ENCODE measurements at regions not wholly inside any gene's neighbourhood (a gene's known extent, or its start where the extent isn't known, plus 50 kb on each side); places are given as distances from the start of the nearest gene placed in this dataset.

DNA sequence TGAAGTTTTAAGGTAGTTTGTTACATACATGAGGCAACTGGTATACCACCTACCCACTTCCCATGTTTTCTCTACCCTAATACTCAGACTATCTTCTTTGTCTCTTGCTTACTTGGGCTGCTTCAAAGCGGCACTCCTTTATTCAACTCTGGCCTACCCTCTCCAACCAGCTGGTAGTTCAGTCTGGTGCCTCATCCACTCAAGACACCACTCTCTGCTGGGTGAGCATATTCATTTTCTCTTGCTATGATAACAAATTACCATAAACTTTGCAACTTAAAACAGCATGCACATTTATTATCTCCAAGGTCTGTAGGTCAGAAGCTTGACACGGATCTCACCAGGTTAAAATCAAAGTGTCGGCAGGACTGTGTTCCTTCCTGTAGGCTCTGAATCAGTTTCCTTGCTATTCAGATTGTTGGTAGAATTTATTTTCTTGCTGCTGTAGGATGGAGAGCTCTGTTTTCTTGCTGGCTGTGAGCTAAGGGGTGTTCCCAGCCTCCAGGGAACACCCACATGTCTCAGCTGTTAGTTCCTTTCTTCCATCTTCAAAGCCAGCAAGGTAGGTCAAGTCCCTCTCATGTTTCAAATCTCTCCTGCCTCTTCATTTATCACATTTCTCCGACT lies 666.0 kb downstream of the DIAPH3 start:
- no peak for DNase-seq
- no peaks in the 10 kb centered on the region for H3K4me1 ChIP-seq (ENCODE audit: insufficient read depth)
- intact Hi-C loops (cut with DNase I): no loop called here
- no peak overlapping the region for H3K4me3 ChIP-seq
- no peak overlapping the region for H3K27ac ChIP-seq
- no peaks in the 10 kb centered on the region for H3K9me3 ChIP-seq
- no peaks in the 10 kb centered on the region for H3K36me3 ChIP-seq
- TF ChIP-seq EP300 (IDR thresholded peaks at IDR 0.05): no peak
- TF ChIP-seq POLR2A (IDR thresholded peaks at IDR 0.05): no peak
- TF ChIP-seq, protein P1, sequence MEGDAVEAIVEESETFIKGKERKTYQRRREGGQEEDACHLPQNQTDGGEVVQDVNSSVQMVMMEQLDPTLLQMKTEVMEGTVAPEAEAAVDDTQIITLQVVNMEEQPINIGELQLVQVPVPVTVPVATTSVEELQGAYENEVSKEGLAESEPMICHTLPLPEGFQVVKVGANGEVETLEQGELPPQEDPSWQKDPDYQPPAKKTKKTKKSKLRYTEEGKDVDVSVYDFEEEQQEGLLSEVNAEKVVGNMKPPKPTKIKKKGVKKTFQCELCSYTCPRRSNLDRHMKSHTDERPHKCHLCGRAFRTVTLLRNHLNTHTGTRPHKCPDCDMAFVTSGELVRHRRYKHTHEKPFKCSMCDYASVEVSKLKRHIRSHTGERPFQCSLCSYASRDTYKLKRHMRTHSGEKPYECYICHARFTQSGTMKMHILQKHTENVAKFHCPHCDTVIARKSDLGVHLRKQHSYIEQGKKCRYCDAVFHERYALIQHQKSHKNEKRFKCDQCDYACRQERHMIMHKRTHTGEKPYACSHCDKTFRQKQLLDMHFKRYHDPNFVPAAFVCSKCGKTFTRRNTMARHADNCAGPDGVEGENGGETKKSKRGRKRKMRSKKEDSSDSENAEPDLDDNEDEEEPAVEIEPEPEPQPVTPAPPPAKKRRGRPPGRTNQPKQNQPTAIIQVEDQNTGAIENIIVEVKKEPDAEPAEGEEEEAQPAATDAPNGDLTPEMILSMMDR (IDR thresholded peaks at IDR 0.05): no peak
- H3K27me3 ChIP-seq: no peaks in the 10 kb centered on the region
- 89 to 92% (median 91%) methylated on average over 4 of the region's 4 CpGs for WGBS, 3 donors

DNA sequence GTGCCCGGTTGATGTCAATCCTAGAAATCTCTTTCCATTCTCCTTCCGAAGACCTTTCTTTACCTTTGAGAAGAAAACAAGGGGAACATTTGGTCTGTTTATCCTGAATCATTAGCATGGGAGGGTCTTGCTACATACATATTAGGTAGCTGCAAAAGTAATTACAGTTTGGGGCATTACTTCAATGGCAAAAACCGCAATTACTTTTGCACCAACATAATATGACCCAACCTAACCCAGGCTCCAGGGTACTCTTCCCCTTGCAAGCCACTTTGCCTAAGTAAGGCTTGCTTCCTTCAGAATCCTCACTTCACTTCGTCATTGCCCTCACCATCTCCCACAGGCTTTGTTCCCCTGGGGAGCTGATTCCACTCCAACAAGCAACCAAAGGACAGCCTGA lies 662.7 kb downstream of the DIAPH3 start:
- Histone ChIP-seq H3K4me1 (ENCODE audit: insufficient read depth) (no peaks in the 10 kb centered on the region), H3K27me3 (no peaks in the 10 kb centered on the region), H3K4me3 (no peak overlapping the region), H3K36me3 (no peaks in the 10 kb centered on the region), H3K9me3 (no peaks in the 10 kb centered on the region), H3K27ac (no peak overlapping the region)
- TF ChIP-seq EP300 (IDR thresholded peaks at IDR 0.05) (no peak), POLR2A (IDR thresholded peaks at IDR 0.05) (no peak)
- TF ChIP-seq, protein P1 (IDR thresholded peaks at IDR 0.05): no peak
- WGBS, 3 donors: 92 to 93% (median 93%) methylated on average over 4 of the region's 4 CpGs
- intact Hi-C loops (cut with DNase I): no loop called here
- no peak for DNase-seq

DNA sequence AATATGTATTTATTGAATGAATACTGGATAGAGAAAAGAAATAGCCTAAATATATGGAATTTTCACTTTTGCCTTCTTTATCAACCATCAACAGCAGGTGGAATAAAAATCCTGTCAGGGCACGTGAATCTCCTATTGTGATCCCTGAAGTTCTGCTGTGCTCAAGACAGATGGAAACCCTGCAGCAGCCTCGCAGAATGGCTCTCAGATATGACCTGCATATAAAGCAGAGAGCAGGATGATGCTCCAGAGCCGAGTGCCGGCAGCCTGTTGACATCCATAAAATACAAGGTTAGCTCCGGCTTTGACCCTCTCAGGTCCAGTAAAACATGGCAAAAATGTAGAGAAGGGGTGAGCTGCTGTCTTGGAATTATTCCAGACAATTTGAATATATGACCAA lies 659.3 kb downstream of the DIAPH3 start:
- intact Hi-C loops (cut with DNase I): no loop called here
- no peak for DNase-seq
- H3K4me3 ChIP-seq: no peak overlapping the region
- no peak for TF ChIP-seq EP300 (IDR thresholded peaks at IDR 0.05)
- TF ChIP-seq, protein P1 (IDR thresholded peaks at IDR 0.05): no peak
- no peak for TF ChIP-seq POLR2A (IDR thresholded peaks at IDR 0.05)
- WGBS, 3 donors: 45 to 67% (median 59%) methylated on average over 5 of the region's 5 CpGs
- no peaks in the 10 kb centered on the region for H3K4me1 ChIP-seq (ENCODE audit: insufficient read depth)
- no peak overlapping the region for H3K27ac ChIP-seq
- no peaks in the 10 kb centered on the region for H3K27me3 ChIP-seq
- no peaks in the 10 kb centered on the region for H3K36me3 ChIP-seq
- H3K9me3 ChIP-seq: no peaks in the 10 kb centered on the region

DNA sequence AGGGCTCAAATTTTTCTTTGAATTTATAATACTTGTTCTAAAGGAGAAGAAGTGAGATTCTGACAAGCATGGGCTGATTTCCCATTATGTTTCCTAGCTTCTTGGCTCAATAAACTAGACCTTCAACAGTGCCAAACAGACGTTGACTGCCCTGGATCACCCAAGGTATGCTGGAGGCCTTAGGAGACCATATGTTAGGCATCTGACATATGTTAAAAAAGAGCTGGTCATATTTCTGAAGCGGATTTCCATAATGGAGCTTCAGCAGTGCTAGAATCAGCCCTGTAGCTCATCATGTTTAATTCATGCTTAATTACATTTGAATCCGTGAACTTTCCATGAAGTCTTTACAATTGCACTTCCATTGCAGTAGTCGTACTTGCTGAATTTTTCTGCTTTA lies 653.3 kb downstream of the DIAPH3 start:
- 74 to 76% (median 75%) methylated on average over 4 of the region's 4 CpGs for WGBS, 3 donors
- Histone ChIP-seq H3K4me1 (ENCODE audit: insufficient read depth) (no peaks in the 10 kb centered on the region), H3K27me3 (no peaks in the 10 kb centered on the region), H3K9me3 (no peaks in the 10 kb centered on the region), H3K27ac (no peak overlapping the region), H3K36me3 (no peaks in the 10 kb centered on the region), H3K4me3 (no peak overlapping the region)
- TF ChIP-seq, protein P1 (IDR thresholded peaks at IDR 0.05): no peak
- no peak for DNase-seq
- intact Hi-C loops (cut with DNase I): no loop called here
